ENCODE measurements at regions not wholly inside any gene's neighbourhood (a gene's known extent, or its start where the extent isn't known, plus 50 kb on each side); places are given as distances from the start of the nearest gene placed in this dataset.
"Not testable (repeated sequence)": the region's sequence is repeated elsewhere in the genome, so short reads cannot be mapped to it uniquely, and the experiment has no call there.

GRCh38 chr12:93091886-93092648 lies 163.0 kb upstream of the EEA1 start:
- no peak for TF ChIP-seq CTCF (IDR thresholded peaks at IDR 0.05; ENCODE audit: unreplicated experiment)
- no peaks in the 10 kb centered on the region for H3K9me3 Mint-ChIP-seq (ENCODE audit: unreplicated experiment)
- no peaks in the 10 kb centered on the region for H3K27me3 Mint-ChIP-seq (ENCODE audit: unreplicated experiment)
- H3K4me1 Mint-ChIP-seq (ENCODE audit: unreplicated experiment), result no peaks in the 10 kb centered on the region
- H3K27ac Mint-ChIP-seq (ENCODE audit: unreplicated experiment), result no peak overlapping the region
- H3K4me3 Mint-ChIP-seq (ENCODE audit: unreplicated experiment), result no peak overlapping the region
- DNase-seq (ENCODE audit: low spot score), result no peak
- H3K36me3 Mint-ChIP-seq (ENCODE audit: low read depth, unreplicated experiment), result no peaks in the 10 kb centered on the region

GRCh38 chr12:93092649-93092945 lies 163.5 kb upstream of the EEA1 start:
- Mint-ChIP-seq H3K27ac (ENCODE audit: unreplicated experiment) (no peak overlapping the region), H3K4me3 (ENCODE audit: unreplicated experiment) (no peak overlapping the region), H3K36me3 (ENCODE audit: low read depth, unreplicated experiment) (no peaks in the 10 kb centered on the region), H3K27me3 (ENCODE audit: unreplicated experiment) (no peaks in the 10 kb centered on the region), H3K9me3 (ENCODE audit: unreplicated experiment) (no peaks in the 10 kb centered on the region), H3K4me1 (ENCODE audit: unreplicated experiment) (no peaks in the 10 kb centered on the region)
- TF ChIP-seq CTCF (IDR thresholded peaks at IDR 0.05; ENCODE audit: unreplicated experiment), result no peak
- DNase-seq (ENCODE audit: low spot score), result no peak

GRCh38 chr12:93093243-93093642 lies 164.1 kb upstream of the EEA1 start:
- no peak for TF ChIP-seq CTCF (IDR thresholded peaks at IDR 0.05; ENCODE audit: unreplicated experiment)
- no peaks in the 10 kb centered on the region for H3K4me1 Mint-ChIP-seq (ENCODE audit: unreplicated experiment)
- DNase-seq (ENCODE audit: low spot score), result no peak
- no peaks in the 10 kb centered on the region for H3K36me3 Mint-ChIP-seq (ENCODE audit: low read depth, unreplicated experiment)
- H3K27ac Mint-ChIP-seq (ENCODE audit: unreplicated experiment), result no peak overlapping the region
- no peak overlapping the region for H3K4me3 Mint-ChIP-seq (ENCODE audit: unreplicated experiment)
- H3K27me3 Mint-ChIP-seq (ENCODE audit: unreplicated experiment), result no peaks in the 10 kb centered on the region
- no peaks in the 10 kb centered on the region for H3K9me3 Mint-ChIP-seq (ENCODE audit: unreplicated experiment)

DNA sequence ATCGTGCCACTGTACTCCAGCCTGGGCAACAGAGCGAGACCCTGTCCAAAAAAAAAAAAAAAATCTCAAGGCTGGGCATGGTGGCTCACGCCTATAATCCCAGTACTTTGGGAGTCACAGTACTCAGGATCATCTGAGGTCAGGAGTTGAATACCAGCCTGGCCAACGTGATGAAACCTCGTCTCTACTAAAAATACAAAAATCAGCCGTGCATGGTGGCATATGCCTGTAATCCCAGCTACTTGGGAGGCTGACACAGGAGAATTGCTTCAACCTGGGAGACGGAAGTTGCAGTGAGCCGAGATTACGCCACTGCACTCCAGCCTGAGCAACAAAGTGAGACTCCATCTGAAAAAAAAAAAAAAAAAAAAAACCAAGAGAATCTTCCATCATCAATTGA lies 165.1 kb upstream of the EEA1 start:
- H3K36me3 Mint-ChIP-seq (ENCODE audit: low read depth, unreplicated experiment); H3K4me1 Mint-ChIP-seq (ENCODE audit: unreplicated experiment); H3K4me3 Mint-ChIP-seq (ENCODE audit: unreplicated experiment); H3K27me3 Mint-ChIP-seq (ENCODE audit: unreplicated experiment); H3K9me3 Mint-ChIP-seq (ENCODE audit: unreplicated experiment); H3K27ac Mint-ChIP-seq (ENCODE audit: unreplicated experiment); DNase-seq (ENCODE audit: low spot score): not testable (repeated sequence)

GRCh38 chr12:93094988-93095737 lies 166.1 kb upstream of the EEA1 start:
- Mint-ChIP-seq H3K27ac (ENCODE audit: unreplicated experiment) (no peak overlapping the region), H3K27me3 (ENCODE audit: unreplicated experiment) (no peaks in the 10 kb centered on the region), H3K4me3 (ENCODE audit: unreplicated experiment) (no peak overlapping the region), H3K4me1 (ENCODE audit: unreplicated experiment) (no peaks in the 10 kb centered on the region), H3K36me3 (ENCODE audit: low read depth, unreplicated experiment) (no peaks in the 10 kb centered on the region), H3K9me3 (ENCODE audit: unreplicated experiment) (no peaks in the 10 kb centered on the region)
- no peak for DNase-seq (ENCODE audit: low spot score)
- TF ChIP-seq CTCF (IDR thresholded peaks at IDR 0.05; ENCODE audit: unreplicated experiment), result no peak

Measured in endothelial cell (in vitro differentiated cells).